Endothelial cell of umbilical vein (primary cell): ENCODE measurements at regions not wholly inside any gene's neighbourhood (a gene's known extent, or its start where the extent isn't known, plus 50 kb on each side); places are given as distances from the start of the nearest gene placed in this dataset.

Experiments used
- BruUV-seq: library from RNA; stranded (reverse); fragments of 400-500 nt; replicated peaks from 2 replicates; lab custom pipeline; 2021; lab: Mats Ljungman, UMichigan
- CTCF ChIA-PET: fragments of 300-600, 350-600 bp; sonication (Branson Sonifier 250); formaldehyde crosslinking; loops from one replicate; lab custom pipeline; 2021; ENCODE audit warnings: antibody characterized with exemption, inconsistent platforms; lab: Charles Lee
- POLR2A ChIA-PET: fragments of 300-600, 350-600 bp; sonication (Branson Sonifier 250); formaldehyde crosslinking; loops from one replicate; lab custom pipeline; 2021; ENCODE audit warnings: antibody characterized with exemption, inconsistent platforms; lab: Charles Lee
- DNase-seq: peaks from one replicate; pipeline ENCODE4 v3.0.0-alpha.2; 2011; ENCODE audit warnings: low read depth, low spot score
- FAIRE-seq: peaks from 2 replicates; lab custom pipeline; 2011; peaks lifted over from hg19 to GRCh38; lab: Jason Lieb, UNC
- H2AFZ ChIP-seq: 2 replicates; pipeline ENCODE4 v1.6.0; 2012; ENCODE audit warnings: low read depth, low read length, control low read depth, inconsistent platforms
- H3K27ac ChIP-seq: 2 replicates; pipeline ENCODE4 v1.5.1; 2011; ENCODE audit warnings: low read depth, mild to moderate bottlenecking, control low read depth, low read length, moderate library complexity; ENCODE audit not compliant: insufficient read depth
- H3K27me3 ChIP-seq, 2 experiments: 2 replicates each; pipeline versions ENCODE4 v1.6.0 to v1.6.1; 2011; ENCODE audit warnings: low read length in 2 of 2, mixed read lengths in 1 of 2; ENCODE audit not compliant: control insufficient read depth in 2 of 2, insufficient read depth in 2 of 2
- H3K36me3 ChIP-seq, 2 experiments: 2 replicates in 1 of 2; 3 replicates in 1 of 2; pipeline ENCODE4 v1.5.1; 2011; ENCODE audit warnings: low read length in 2 of 2, mild to moderate bottlenecking in 1 of 2, moderate library complexity in 1 of 2; ENCODE audit not compliant: control insufficient read depth in 2 of 2, insufficient read depth in 2 of 2; ENCODE audit errors: extremely low read depth in 1 of 2
- H3K4me1 ChIP-seq: 3 replicates; pipeline ENCODE4 v1.5.1; 2011; ENCODE audit warnings: mild to moderate bottlenecking, low read length; ENCODE audit not compliant: control insufficient read depth, insufficient read depth; ENCODE audit errors: extremely low read depth
- H3K4me2 ChIP-seq: 2 replicates; pipeline ENCODE4 v1.6.1; 2011; ENCODE audit warnings: low read length, control low read depth, mixed read lengths; ENCODE audit not compliant: insufficient read depth
- H3K4me3 ChIP-seq, 3 experiments: fragments of 200-600 bp in 1 of 3; sonication (generic), shearing (Covaris generic) in 1 of 3; replicated peaks in 1 of 3; 2 replicates each; pipeline ENCODE4 v1.5.1; 2011 to 2016; ENCODE audit warnings: control low read depth in 3 of 3, low read length in 3 of 3, mild to moderate bottlenecking in 2 of 3, inconsistent platforms in 1 of 3, low read depth in 1 of 3, moderate library complexity in 1 of 3; ENCODE audit not compliant: insufficient read depth in 1 of 3
- H3K79me2 ChIP-seq: 2 replicates; pipeline ENCODE4 v1.6.0; 2012; ENCODE audit warnings: low read length, inconsistent platforms; ENCODE audit not compliant: control insufficient read depth, insufficient read depth
- H3K9ac ChIP-seq: replicated peaks from 2 replicates; pipeline ENCODE3; 2011; ENCODE audit warnings: low read length, control low read depth; ENCODE audit not compliant: insufficient read depth; ENCODE audit errors: extremely low read depth
- H3K9me1 ChIP-seq: replicated peaks from 3 replicates; pipeline ENCODE4 v1.6.0; 2011; ENCODE audit warnings: mild to moderate bottlenecking, low read length; ENCODE audit not compliant: control insufficient read depth, insufficient read depth; ENCODE audit errors: extremely low read depth
- H3K9me3 ChIP-seq: replicated peaks from 2 replicates; pipeline ENCODE4 v1.5.1; 2012; ENCODE audit warnings: low read length, inconsistent platforms; ENCODE audit not compliant: control insufficient read depth, insufficient read depth
- H4K20me1 ChIP-seq: replicated peaks from 2 replicates; pipeline ENCODE3; 2011; ENCODE audit warnings: mild to moderate bottlenecking, low read length; ENCODE audit not compliant: control insufficient read depth, insufficient read depth; ENCODE audit errors: extremely low read depth
- EZH2 ChIP-seq: IDR thresholded peaks from 2 replicates; pipeline ENCODE4 v1.6.1; 2012; ENCODE audit warnings: borderline replicate concordance, low read depth, mild to moderate bottlenecking, moderate library complexity, low read length, inconsistent platforms; ENCODE audit not compliant: severe bottlenecking
- FOS ChIP-seq: IDR thresholded peaks from 2 replicates; pipeline ENCODE4 v1.6.1; 2011; ENCODE audit warnings: mild to moderate bottlenecking, low read length, moderate library complexity, borderline replicate concordance; ENCODE audit not compliant: insufficient read depth
- GATA2 ChIP-seq: IDR thresholded peaks from 2 replicates; pipeline ENCODE4 v1.7.0; 2011; ENCODE audit warnings: low read depth, mild to moderate bottlenecking, moderate library complexity, mixed read lengths, low read length; ENCODE audit not compliant: insufficient read length, insufficient read depth
- JUN ChIP-seq: IDR thresholded peaks from 2 replicates; pipeline ENCODE4 v1.6.1; 2011; ENCODE audit warnings: borderline replicate concordance, low read depth; ENCODE audit not compliant: insufficient read length, insufficient read depth
- MYC ChIP-seq: IDR thresholded peaks from one replicate; pipeline ENCODE4 v1.6.1; 2011; ENCODE audit warnings: mild to moderate bottlenecking, low read depth, low read length
- POLR2A ChIP-seq: IDR thresholded peaks from 2 replicates; pipeline ENCODE4 v1.6.1; 2012; ENCODE audit warnings: low read depth, mild to moderate bottlenecking, control low read depth, low read length
- POLR2AphosphoS5 ChIP-seq: IDR thresholded peaks from 2 replicates; pipeline ENCODE4 v1.6.1; 2012; ENCODE audit warnings: low read depth, mild to moderate bottlenecking, control low read depth, low read length, moderate library complexity; ENCODE audit not compliant: insufficient read depth
- dilution Hi-C: fragments of 300-500 bp; cut with MboI; formaldehyde crosslinking; loops from one replicate; pipeline ENCODE4 v1.15.0; 2019; ENCODE audit warnings: low sequenced_read_pairs; ENCODE audit not compliant: extremely low pct_ligation_motif_present
- intact Hi-C: fragments of 100-400 bp; cut with micrococcal nuclease; formaldehyde crosslinking; loops from one replicate; pipeline ENCODE4 v1.10.0; 2022
- TF ChIP-seq, protein P1 (sequence below), 2 donors: IDR thresholded peaks; 1 replicate in 1 of 2; 2 replicates in 1 of 2; pipeline ENCODE4 v1.5.1; 2011; ENCODE audit warnings: low read length in 2 of 2, mild to moderate bottlenecking in 2 of 2, moderate library complexity in 2 of 2, control low read depth in 1 of 2, inconsistent platforms in 1 of 2, low read depth in 1 of 2; ENCODE audit not compliant: insufficient read depth in 1 of 2; ENCODE audit errors: extremely low read depth in 1 of 2
- TF ChIP-seq, protein P2 (sequence below): IDR thresholded peaks from 2 replicates; pipeline ENCODE4 v1.6.1; 2011; ENCODE audit not compliant: insufficient read depth, insufficient read length

DNA sequence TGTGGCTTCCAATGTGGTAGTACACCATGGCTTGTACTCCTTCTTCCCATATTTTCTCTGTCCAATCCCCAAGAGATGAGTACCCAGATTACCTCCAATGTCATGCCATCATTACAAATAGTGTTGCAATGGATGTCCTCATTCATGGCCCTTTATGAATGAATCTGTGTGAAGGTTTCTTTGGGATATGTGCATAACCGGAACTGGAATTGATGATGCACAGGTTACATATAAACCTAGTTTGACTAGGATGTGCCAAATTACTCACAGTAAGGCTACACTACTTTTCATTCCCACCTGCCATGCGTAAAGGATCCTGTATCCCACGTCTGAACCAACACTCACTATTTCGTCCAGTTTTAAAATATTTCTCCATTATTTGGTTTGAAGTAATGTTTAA lies 173.9 kb upstream of the CXCR4 start:
- Histone ChIP-seq H3K4me3 (no peak overlapping the region), H3K36me3 (no peaks in the 10 kb centered on the region), H2AFZ (no peak overlapping the region), H4K20me1 (no peaks in the 10 kb centered on the region), H3K4me2 (no peak overlapping the region), H3K9ac (no peak overlapping the region), H3K4me1 (no peaks in the 10 kb centered on the region), H3K9me1 (no peaks in the 10 kb centered on the region), H3K9me3 (no peaks in the 10 kb centered on the region), H3K27me3 (no peaks in the 10 kb centered on the region), H3K27ac (no peak overlapping the region), H3K79me2 (no peaks in the 10 kb centered on the region)
- dilution Hi-C loops, result no loop called here
- intact Hi-C loops, result no loop called here
- TF ChIP-seq EZH2 (no peak), POLR2A (no peak), FOS (no peak), MYC (no peak), GATA2 (no peak), JUN (no peak), POLR2AphosphoS5 (no peak)
- TF ChIP-seq, protein P1, sequence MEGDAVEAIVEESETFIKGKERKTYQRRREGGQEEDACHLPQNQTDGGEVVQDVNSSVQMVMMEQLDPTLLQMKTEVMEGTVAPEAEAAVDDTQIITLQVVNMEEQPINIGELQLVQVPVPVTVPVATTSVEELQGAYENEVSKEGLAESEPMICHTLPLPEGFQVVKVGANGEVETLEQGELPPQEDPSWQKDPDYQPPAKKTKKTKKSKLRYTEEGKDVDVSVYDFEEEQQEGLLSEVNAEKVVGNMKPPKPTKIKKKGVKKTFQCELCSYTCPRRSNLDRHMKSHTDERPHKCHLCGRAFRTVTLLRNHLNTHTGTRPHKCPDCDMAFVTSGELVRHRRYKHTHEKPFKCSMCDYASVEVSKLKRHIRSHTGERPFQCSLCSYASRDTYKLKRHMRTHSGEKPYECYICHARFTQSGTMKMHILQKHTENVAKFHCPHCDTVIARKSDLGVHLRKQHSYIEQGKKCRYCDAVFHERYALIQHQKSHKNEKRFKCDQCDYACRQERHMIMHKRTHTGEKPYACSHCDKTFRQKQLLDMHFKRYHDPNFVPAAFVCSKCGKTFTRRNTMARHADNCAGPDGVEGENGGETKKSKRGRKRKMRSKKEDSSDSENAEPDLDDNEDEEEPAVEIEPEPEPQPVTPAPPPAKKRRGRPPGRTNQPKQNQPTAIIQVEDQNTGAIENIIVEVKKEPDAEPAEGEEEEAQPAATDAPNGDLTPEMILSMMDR (IDR thresholded peaks at IDR 0.05; ENCODE audit: extremely low read depth in 1 of 2, insufficient read depth in 1 of 2, low read depth in 1 of 2, low read length in 2 of 2), result no peak
- TF ChIP-seq, protein P2, sequence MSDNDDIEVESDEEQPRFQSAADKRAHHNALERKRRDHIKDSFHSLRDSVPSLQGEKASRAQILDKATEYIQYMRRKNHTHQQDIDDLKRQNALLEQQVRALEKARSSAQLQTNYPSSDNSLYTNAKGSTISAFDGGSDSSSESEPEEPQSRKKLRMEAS, result no peak
- POLR2A ChIA-PET, result no interaction called here
- CTCF ChIA-PET, result no interaction called here
- no TSS peak for BruUV-seq
- no peak for FAIRE-seq
- DNase-seq, result no peak
